Vagina (tissue), 2 donors: ENCODE measurements at regions not wholly inside any gene's neighbourhood (a gene's known extent, or its start where the extent isn't known, plus 50 kb on each side); places are given as distances from the start of the nearest gene placed in this dataset.
A peak's percentile ranks its signal among the peaks of the same experiment; 100 is the strongest.

Experiments
- DNase-seq, 2 donors: peaks; one replicate each; pipeline ENCODE4 v3.0.0-alpha.2; 2017; ENCODE audit errors: extremely low spot score in 2 of 2
- H3K27ac ChIP-seq: fragments of 200-600 bp; sonication (generic); one replicate; pipeline ENCODE4 v1.5.1; 2019
- H3K27me3 ChIP-seq: fragments of 200-600 bp; sonication (generic); one replicate; pipeline ENCODE4 v1.5.1; 2019
- H3K36me3 ChIP-seq, 2 donors: fragments of 200-600 bp; sonication (generic); one replicate each; pipeline ENCODE4 v1.5.1; 2017 to 2019
- H3K4me1 ChIP-seq: fragments of 200-600 bp; sonication (generic); one replicate; pipeline ENCODE4 v1.5.1; 2019
- H3K4me3 ChIP-seq, 2 donors: fragments of 200-600 bp; sonication (generic); 1 replicate in 1 of 2; 2 replicates in 1 of 2; pipeline ENCODE4 v1.5.1; 2016 to 2019
- H3K9me3 ChIP-seq: fragments of 200-600 bp; sonication (generic); one replicate; pipeline ENCODE4 v1.5.1; 2019
- POLR2A ChIP-seq, 2 donors: fragments of 450-650 bp; IDR thresholded peaks; one replicate each; pipeline ENCODE4 v1.6.1; 2017; ENCODE audit warnings: antibody characterized with exemption in 2 of 2, mild to moderate bottlenecking in 2 of 2, moderate library complexity in 2 of 2
- POLR2AphosphoS5 ChIP-seq, 2 donors: sonication (generic); formaldehyde crosslinking; IDR thresholded peaks; one replicate each; pipeline ENCODE4 v1.9.0; 2017; ENCODE audit warnings: antibody characterized with exemption in 2 of 2, mild to moderate bottlenecking in 2 of 2, low read depth in 1 of 2; ENCODE audit not compliant: insufficient read depth in 1 of 2
- intact Hi-C: fragments of 100-400 bp; cut with DNase I; formaldehyde crosslinking; loops from one replicate; pipeline ENCODE4 v1.15.1; 2023
- TF ChIP-seq, protein P1 (sequence below), 3 experiments: fragments of 450-650 bp in 2 of 3; fragments of 200-600 bp in 1 of 3; sonication (generic) in 1 of 3; IDR thresholded peaks; one replicate each; pipeline ENCODE4 v1.5.1; 2017 to 2019; ENCODE audit warnings: antibody characterized with exemption in 3 of 3, mild to moderate bottlenecking in 2 of 3, moderate library complexity in 2 of 3

DNA sequence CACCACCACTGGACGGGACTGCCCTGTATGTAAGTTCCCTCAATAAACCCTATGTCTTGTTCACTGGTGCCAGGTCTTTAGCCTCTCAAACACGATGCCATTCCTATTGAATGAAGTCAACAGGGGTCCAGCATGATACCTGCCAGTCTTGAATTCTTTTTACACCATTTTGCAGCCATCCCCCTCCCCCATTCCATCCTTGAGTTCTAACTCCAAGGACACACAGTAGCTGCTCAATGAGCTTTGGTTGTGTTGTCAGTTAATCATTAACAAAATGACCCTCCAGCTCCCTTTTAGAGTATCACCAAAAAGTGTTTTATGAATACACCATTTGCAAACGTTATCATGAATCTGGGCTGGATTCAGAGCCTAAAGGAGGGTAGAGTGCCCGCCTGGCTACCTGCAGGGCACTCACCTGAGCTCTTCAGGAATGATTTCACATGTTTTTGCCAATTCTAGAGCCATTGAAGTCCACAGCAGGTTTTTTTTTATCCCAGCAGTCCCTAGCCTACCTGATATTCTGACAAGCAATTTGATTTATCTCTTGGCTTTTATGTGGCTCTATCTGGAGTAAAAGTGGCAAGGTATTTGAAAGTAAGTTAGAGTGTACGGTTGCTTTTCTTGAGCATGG is 271.8 kb downstream of the SMARCA2 start:
- TF ChIP-seq, protein P1, sequence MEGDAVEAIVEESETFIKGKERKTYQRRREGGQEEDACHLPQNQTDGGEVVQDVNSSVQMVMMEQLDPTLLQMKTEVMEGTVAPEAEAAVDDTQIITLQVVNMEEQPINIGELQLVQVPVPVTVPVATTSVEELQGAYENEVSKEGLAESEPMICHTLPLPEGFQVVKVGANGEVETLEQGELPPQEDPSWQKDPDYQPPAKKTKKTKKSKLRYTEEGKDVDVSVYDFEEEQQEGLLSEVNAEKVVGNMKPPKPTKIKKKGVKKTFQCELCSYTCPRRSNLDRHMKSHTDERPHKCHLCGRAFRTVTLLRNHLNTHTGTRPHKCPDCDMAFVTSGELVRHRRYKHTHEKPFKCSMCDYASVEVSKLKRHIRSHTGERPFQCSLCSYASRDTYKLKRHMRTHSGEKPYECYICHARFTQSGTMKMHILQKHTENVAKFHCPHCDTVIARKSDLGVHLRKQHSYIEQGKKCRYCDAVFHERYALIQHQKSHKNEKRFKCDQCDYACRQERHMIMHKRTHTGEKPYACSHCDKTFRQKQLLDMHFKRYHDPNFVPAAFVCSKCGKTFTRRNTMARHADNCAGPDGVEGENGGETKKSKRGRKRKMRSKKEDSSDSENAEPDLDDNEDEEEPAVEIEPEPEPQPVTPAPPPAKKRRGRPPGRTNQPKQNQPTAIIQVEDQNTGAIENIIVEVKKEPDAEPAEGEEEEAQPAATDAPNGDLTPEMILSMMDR (IDR thresholded peaks at IDR 0.05) = no peak
- no peak for TF ChIP-seq POLR2A (IDR thresholded peaks at IDR 0.05)
- TF ChIP-seq POLR2AphosphoS5 (IDR thresholded peaks at IDR 0.05; ENCODE audit: insufficient read depth in 1 of 2, low read depth in 1 of 2) = no peak
- Histone ChIP-seq H3K4me3 (no peak overlapping the region), H3K27me3 (no peaks in the 10 kb centered on the region), H3K36me3 (no peaks in the 10 kb centered on the region), H3K27ac (no peak overlapping the region), H3K9me3 (no peaks in the 10 kb centered on the region), H3K4me1 (no peaks in the 10 kb centered on the region)
- intact Hi-C loops = no loop called here
- DNase-seq = no peak

DNA sequence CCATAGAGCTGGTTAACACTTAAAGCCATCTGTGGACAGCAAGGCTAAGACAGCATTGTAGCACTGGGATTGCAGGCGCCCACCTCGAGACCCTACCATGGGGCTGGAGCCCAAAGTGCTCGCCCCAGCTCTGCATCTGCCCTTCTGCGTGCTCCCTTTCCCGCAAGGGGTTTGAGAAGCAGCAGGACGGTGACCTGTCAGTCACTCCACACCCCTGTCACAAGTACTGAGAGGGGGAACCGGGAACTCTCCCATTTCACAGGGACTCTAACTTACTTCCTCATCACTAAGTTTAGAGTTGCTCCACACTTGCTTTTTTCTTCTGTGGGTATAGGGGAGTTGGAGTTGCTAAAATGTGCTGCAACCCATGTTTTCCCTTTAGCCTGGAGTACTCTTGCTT is 273.2 kb downstream of the SMARCA2 start:
- H3K36me3 ChIP-seq = no peaks in the 10 kb centered on the region
- H3K27me3 ChIP-seq = no peaks in the 10 kb centered on the region
- intact Hi-C loops = no loop called here
- TF ChIP-seq, protein P1 (IDR thresholded peaks at IDR 0.05) = no peak
- no peak for DNase-seq
- no peaks in the 10 kb centered on the region for H3K4me1 ChIP-seq
- no peak overlapping the region for H3K27ac ChIP-seq
- H3K9me3 ChIP-seq = no peaks in the 10 kb centered on the region
- H3K4me3 ChIP-seq = no peak overlapping the region

DNA sequence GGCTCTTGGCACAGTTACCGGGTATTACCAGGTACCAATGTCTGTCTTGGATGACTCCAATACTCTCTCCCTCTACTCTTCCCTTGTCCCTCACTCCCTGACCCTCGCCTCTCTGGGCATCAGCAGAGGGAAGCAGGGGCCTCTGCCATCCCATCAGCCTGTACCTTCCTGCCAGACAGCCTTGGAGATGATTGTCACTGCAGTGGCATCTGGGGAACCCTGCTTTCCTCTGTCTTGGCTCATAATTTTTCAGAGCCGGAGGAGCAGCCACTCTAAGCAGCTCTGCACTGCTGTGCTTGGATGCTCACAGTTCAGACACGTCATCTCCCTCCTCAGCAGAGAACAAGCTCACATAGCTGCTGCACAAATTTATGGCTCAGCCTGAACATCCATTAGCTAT is 274.1 kb downstream of the SMARCA2 start:
- TF ChIP-seq POLR2A (IDR thresholded peaks at IDR 0.05) = no peak
- TF ChIP-seq POLR2AphosphoS5 (IDR thresholded peaks at IDR 0.05; ENCODE audit: insufficient read depth in 1 of 2, low read depth in 1 of 2) = no peak
- TF ChIP-seq, protein P1 (IDR thresholded peaks at IDR 0.05) = no peak
- Histone ChIP-seq H3K4me1 (no peaks in the 10 kb centered on the region), H3K27ac (no peak overlapping the region), H3K4me3 (no peak overlapping the region), H3K27me3 (no peaks in the 10 kb centered on the region), H3K36me3 (no peaks in the 10 kb centered on the region), H3K9me3 (no peaks in the 10 kb centered on the region)
- no peak for DNase-seq
- intact Hi-C loops = no loop called here

DNA sequence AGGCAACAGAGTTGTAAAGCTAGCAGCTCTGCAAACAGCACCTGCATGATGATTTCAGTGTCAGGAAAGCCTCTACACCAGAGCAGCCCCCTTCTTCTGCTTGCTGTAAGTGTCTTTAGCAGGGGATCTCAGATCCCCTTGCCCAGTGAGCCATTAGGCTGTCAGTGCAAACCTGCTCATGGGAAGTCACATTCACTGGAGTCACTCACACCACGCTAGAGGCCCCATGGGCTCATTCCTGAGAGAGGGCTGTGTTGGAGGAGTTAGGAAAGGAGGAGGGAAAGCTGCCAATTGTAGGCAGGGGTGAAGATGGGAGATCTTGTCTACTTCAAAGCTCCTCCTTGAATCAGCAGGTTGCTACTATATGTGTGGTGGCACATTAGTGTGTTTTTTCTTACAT is 275.2 kb downstream of the SMARCA2 start:
- H3K27ac ChIP-seq = no peak overlapping the region
- H3K4me3 ChIP-seq = no peak overlapping the region
- no peaks in the 10 kb centered on the region for H3K36me3 ChIP-seq
- H3K27me3 ChIP-seq = no peaks in the 10 kb centered on the region
- intact Hi-C loops = no loop called here
- no peaks in the 10 kb centered on the region for H3K4me1 ChIP-seq
- no peaks in the 10 kb centered on the region for H3K9me3 ChIP-seq
- DNase-seq = no peak
- TF ChIP-seq POLR2A (IDR thresholded peaks at IDR 0.05) (no peak), POLR2AphosphoS5 (IDR thresholded peaks at IDR 0.05; ENCODE audit: insufficient read depth in 1 of 2, low read depth in 1 of 2) (no peak)
- TF ChIP-seq, protein P1 (IDR thresholded peaks at IDR 0.05) = no peak

DNA sequence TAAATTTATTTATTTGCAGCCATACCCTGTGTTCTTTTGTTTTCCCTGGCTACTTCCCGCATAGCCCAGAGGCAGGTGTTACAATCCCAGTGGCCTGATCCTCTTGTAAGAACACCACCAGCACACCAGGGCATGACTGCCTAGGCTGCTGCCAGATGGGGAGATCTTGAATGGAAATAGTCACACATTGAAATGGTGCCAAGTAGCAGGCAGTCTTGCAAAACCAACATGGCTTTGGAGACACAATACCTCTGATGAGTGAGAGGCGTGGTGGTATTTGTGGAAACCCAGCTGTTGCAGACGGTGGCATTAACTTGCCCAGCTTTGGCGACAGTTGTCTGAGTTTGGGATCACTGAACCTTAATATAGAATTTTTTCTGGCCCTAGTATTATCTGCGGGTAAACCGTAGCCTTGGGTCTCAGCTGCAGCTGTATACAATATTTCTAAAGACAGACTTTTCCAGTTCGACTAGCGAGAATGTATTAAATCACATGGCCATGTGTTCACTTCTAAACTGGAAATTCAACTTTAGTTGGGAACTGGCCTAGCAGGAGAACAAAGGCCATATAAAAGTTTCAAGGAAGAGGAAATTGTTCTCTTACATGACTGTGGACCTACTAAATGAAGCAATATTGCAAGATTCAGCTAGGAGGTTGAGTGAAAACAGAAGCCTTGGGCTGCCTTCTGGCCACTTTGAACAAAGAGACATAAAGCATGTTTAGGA is 277.0 kb downstream of the SMARCA2 start:
- DNase-seq = no peak
- Histone ChIP-seq H3K4me1 (no peaks in the 10 kb centered on the region), H3K27me3 (no peaks in the 10 kb centered on the region), H3K27ac (no peak overlapping the region), H3K36me3 (no peaks in the 10 kb centered on the region), H3K9me3 (no peaks in the 10 kb centered on the region), H3K4me3 (no peak overlapping the region)
- intact Hi-C loops = no loop called here
- no peak for TF ChIP-seq POLR2A (IDR thresholded peaks at IDR 0.05)
- peak in 1 of 2 donors; percentile 68 for TF ChIP-seq POLR2AphosphoS5 (IDR thresholded peaks at IDR 0.05; ENCODE audit: insufficient read depth in 1 of 2, low read depth in 1 of 2)
